Fibroblast of skin of back (primary cell): ENCODE measurements at regions not wholly inside any gene's neighbourhood (a gene's known extent, or its start where the extent isn't known, plus 50 kb on each side); places are given as distances from the start of the nearest gene placed in this dataset.
"Not testable (repeated sequence)": the region's sequence is repeated elsewhere in the genome, so short reads cannot be mapped to it uniquely, and the experiment has no call there.

Experiments used
- DNase-seq: peaks from one replicate; pipeline ENCODE4 v3.0.0-alpha.2; 2013

- not testable (repeated sequence) for DNase-seq
Measured at GRCh38 chr7:46039813-46040212, 118.7 kb upstream of the IGFBP3 start.

GRCh38 chr7:46035166-46035565 is 114.1 kb upstream of the IGFBP3 start:
- no peak for DNase-seq

- DNase-seq, result peak; percentile 58
Measured at GRCh38 chr7:46034056-46034768, 113.1 kb upstream of the IGFBP3 start.

- no peak for DNase-seq
Measured at GRCh38 chr7:46033592-46033991, 112.5 kb upstream of the IGFBP3 start.

- peak; percentile 71 for DNase-seq
Measured at GRCh38 chr7:46032942-46033341, 111.9 kb upstream of the IGFBP3 start.

- DNase-seq, result no peak
Measured at GRCh38 chr7:46032353-46032752, 111.3 kb upstream of the IGFBP3 start.

GRCh38 chr7:46029111-46029704 is 108.1 kb upstream of the IGFBP3 start:
- no peak for DNase-seq

GRCh38 chr7:46028246-46028645 is 107.2 kb upstream of the IGFBP3 start:
- DNase-seq, result peak; percentile 46

- no peak for DNase-seq
Measured at GRCh38 chr7:46026741-46027140, 105.7 kb upstream of the IGFBP3 start.

GRCh38 chr7:46024263-46024916 is 103.3 kb upstream of the IGFBP3 start:
- DNase-seq, result no peak

GRCh38 chr7:46022397-46022796 is 101.3 kb upstream of the IGFBP3 start:
- no peak for DNase-seq

GRCh38 chr7:46015107-46015868 is 94.2 kb upstream of the IGFBP3 start:
- peak; percentile 48 for DNase-seq

GRCh38 chr7:46011501-46011900 is 90.4 kb upstream of the IGFBP3 start:
- DNase-seq, result no peak

- DNase-seq, result no peak
Measured at GRCh38 chr7:46011059-46011458, 90.0 kb upstream of the IGFBP3 start.

GRCh38 chr7:46009211-46009610 is 88.1 kb upstream of the IGFBP3 start:
- no peak for DNase-seq

- DNase-seq, result no peak
Measured at GRCh38 chr7:46007990-46008643, 87.0 kb upstream of the IGFBP3 start.

GRCh38 chr7:46007194-46007593 is 86.1 kb upstream of the IGFBP3 start:
- no peak for DNase-seq

- no peak for DNase-seq
Measured at GRCh38 chr7:46006723-46007122, 85.7 kb upstream of the IGFBP3 start.

- DNase-seq, result no peak
Measured at GRCh38 chr7:46006212-46006611, 85.1 kb upstream of the IGFBP3 start.

- no peak for DNase-seq
Measured at GRCh38 chr7:46004965-46005364, 83.9 kb upstream of the IGFBP3 start.

- peak; percentile 81 for DNase-seq
Measured at GRCh38 chr7:46003896-46004875, 83.1 kb upstream of the IGFBP3 start.
